Activated T-cell treated with anti-CD3 and anti-CD28 coated beads, Interleukin-2, amount 50 U/mL, for 72 hours (primary cell): ENCODE measurements at regions not wholly inside any gene's neighbourhood (a gene's known extent, or its start where the extent isn't known, plus 50 kb on each side); places are given as distances from the start of the nearest gene placed in this dataset.
A peak's percentile ranks its signal among the peaks of the same experiment; 100 is the strongest.

Source experiments
- ATAC-seq, 2 donors: fragments of 150-1000 bp; cut with Tn5 transposase; replicated peaks in 1 of 2; 2 replicates each; pipeline ENCODE4 v1.10.0; 2021; ENCODE audit warnings: moderate library complexity in 2 of 2, mild to moderate bottlenecking in 1 of 2
- DNase-seq, 2 donors: peaks; one replicate each; pipeline ENCODE4 v3.0.0; 2021 to 2022; ENCODE audit warnings: mixed read lengths in 1 of 2
- H3K27ac Mint-ChIP-seq: one replicate; pipeline ENCODE4 v1.8.0; 2022; ENCODE audit warnings: mild to moderate bottlenecking, moderate library complexity, mixed read lengths
- H3K27me3 Mint-ChIP-seq: one replicate; pipeline ENCODE4 v1.8.0; 2022; ENCODE audit warnings: low read depth, mixed read lengths
- H3K36me3 Mint-ChIP-seq, 2 donors: one replicate each; pipeline ENCODE4 v1.8.0; 2022; ENCODE audit warnings: mixed read lengths in 2 of 2, mild to moderate bottlenecking in 1 of 2; ENCODE audit not compliant: insufficient read depth in 2 of 2
- H3K4me1 Mint-ChIP-seq: one replicate; pipeline ENCODE4 v1.8.0; 2022; ENCODE audit warnings: low read depth, mixed read lengths
- H3K4me3 Mint-ChIP-seq, 2 donors: one replicate each; pipeline ENCODE4 v1.8.0; 2022; ENCODE audit warnings: mild to moderate bottlenecking in 2 of 2, mixed read lengths in 2 of 2, moderate library complexity in 2 of 2
- H3K9me3 Mint-ChIP-seq, 2 donors: one replicate each; pipeline ENCODE4 v1.8.0; 2022; ENCODE audit warnings: mixed read lengths in 2 of 2

DNA sequence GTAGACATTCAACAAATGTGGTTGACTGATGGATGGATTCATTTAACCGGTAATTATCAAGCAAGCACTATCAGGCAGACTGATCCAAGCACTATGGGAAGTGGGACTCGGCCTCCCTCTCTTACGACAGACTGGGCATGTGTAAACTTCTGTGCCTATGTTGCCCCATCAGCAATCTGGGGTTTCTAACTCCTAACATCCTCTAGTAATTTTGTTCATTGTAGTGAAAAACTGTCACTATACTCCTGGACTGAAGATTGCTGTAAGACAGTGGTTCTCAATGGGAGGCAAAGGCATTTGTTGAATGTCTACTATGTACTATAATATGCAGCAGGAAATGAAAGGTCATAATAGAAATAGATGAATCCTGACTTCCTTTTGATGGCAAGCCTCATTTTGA, 51.2 kb upstream of the CREB1 start:
- Mint-ChIP-seq H3K4me1 (peaks cover 54% of the 10 kb centered on the region), H3K9me3 (no peaks in the 10 kb centered on the region), H3K27ac (no peak overlapping the region), H3K27me3 (no peaks in the 10 kb centered on the region), H3K4me3 (no peak overlapping the region), H3K36me3 (no peaks in the 10 kb centered on the region)
- no peak for ATAC-seq
- DNase-seq: no peak

DNA sequence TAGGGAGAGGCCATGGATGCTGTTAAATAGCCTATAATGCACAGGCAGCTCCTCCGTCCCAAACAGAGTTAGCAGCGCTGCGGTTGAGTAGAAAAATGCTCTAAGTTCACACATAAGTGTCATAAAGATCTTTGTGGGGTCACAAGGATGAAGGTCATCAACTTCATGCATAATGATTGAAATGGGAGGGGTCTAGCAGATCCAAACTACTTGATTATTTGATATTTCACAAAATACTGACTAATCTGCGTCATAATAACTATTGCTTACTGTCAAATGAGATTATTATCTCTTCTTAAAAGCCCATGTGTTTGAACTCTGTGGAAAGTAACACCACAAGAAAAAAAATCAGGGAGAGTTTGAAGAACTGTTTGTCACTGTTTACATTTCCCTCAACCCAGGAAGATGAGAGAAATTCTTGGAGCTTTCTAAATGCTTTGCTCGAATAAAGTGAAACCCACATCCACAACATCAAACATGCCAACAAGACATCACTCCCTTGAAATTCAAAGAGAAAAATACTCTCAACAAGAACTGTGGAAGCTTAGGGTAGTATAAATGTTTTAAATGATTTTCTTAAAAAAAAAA, 50.5 kb upstream of the CREB1 start:
- Mint-ChIP-seq H3K4me1 (peaks cover 59% of the 10 kb centered on the region), H3K9me3 (no peaks in the 10 kb centered on the region), H3K4me3 (no peak overlapping the region), H3K27me3 (no peaks in the 10 kb centered on the region), H3K27ac (peak overlapping the region; percentile 18), H3K36me3 (no peaks in the 10 kb centered on the region)
- DNase-seq (no peak), ATAC-seq (no peak)
